Non-pigmented ciliary epithelial cell (primary cell): ENCODE measurements at regions not wholly inside any gene's neighbourhood (a gene's known extent, or its start where the extent isn't known, plus 50 kb on each side); places are given as distances from the start of the nearest gene placed in this dataset.
"Not testable (repeated sequence)": the region's sequence is repeated elsewhere in the genome, so short reads cannot be mapped to it uniquely, and the experiment has no call there.

Experiments used
- DNase-seq: peaks from one replicate; pipeline ENCODE4 v3.0.0-alpha.2; 2010; ENCODE audit warnings: low read depth

DNA sequence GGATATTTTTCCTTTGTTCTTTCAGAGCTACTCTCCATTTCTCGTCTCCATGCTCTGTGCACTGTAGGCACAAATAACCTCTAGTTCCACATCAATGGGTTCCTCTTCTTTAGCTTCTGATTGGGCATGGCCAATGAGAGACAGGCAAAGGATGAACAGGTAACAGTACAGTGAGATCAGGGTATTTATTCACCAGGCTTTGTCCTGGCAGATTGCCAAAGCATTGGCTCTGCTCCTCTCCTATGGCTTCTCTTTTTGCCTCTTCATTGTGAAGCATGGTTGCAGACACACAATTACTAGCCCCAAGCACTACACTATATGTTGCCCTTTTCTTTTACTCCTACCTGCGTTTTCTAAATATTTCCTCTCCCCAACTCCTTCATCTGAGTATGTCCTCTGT lies 215.1 kb upstream of the ARRDC3 start:
- DNase-seq: no peak

GRCh38 chr5:91595424-91595823 lies 212.3 kb upstream of the ARRDC3 start:
- no peak for DNase-seq

- no peak for DNase-seq
Measured at GRCh38 chr5:91591076-91591475, 208.0 kb upstream of the ARRDC3 start.

GRCh38 chr5:91586232-91586631 lies 203.1 kb upstream of the ARRDC3 start:
- DNase-seq: no peak

DNA sequence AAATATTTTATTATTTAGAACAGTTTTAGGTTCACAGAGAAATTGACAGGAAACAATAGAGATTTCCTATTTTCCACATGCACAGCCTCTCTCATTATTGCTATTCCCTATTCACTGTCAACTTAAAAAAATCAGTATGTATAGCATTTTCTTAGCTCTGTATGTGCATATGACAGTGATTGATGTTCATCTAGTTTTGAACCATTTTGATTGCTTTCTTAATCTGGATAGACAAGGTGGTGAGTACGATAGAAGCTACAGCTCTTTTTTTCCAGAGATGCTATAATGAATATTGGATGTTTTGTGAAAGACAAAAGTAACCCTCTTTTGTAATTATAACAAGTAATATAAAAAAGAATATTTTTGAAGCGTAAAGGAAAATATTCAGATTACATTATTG lies 201.2 kb upstream of the ARRDC3 start:
- no peak for DNase-seq

DNA sequence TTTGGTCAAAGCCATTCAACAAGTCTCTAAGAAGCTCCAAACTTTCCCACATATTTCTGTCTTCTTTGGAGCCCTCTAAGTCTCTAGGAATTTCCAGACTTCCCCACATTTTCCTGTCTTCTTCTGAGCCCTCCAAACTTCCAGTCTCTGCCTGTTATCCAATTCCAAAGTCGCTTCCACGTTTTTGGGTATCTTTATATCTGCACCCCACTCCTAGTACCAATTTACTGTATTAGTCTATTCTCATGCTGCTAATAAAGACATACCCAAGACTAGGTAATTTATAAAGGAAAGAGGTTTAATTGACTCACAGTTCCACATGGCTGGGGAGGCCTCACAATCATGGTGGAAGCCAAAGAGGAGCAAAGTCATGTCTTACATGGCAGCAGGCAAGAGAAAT lies 182.9 kb upstream of the ARRDC3 start:
- not testable (repeated sequence) for DNase-seq

DNA sequence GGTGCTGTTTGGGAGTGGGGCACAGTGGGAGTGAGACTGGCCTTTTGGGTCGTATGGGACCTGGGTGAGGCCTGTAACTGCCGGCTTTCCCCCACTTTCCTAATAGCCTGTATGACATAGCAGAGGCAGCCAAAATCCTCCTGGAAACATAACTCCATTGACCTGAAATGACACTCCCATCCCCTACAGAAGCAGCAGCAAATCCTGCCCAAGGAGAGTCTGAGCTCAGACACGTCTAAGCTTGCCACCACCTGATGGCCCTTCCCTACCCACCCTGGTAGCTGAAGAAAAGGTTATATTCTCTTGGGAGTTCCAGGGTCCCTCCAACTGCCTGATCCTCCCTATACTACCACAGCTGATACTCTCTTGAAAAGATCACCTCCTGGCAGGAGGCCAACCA lies 179.8 kb upstream of the ARRDC3 start:
- DNase-seq: no peak

GRCh38 chr5:91541696-91542095 lies 158.6 kb upstream of the ARRDC3 start:
- DNase-seq: peak; percentile 20

DNA sequence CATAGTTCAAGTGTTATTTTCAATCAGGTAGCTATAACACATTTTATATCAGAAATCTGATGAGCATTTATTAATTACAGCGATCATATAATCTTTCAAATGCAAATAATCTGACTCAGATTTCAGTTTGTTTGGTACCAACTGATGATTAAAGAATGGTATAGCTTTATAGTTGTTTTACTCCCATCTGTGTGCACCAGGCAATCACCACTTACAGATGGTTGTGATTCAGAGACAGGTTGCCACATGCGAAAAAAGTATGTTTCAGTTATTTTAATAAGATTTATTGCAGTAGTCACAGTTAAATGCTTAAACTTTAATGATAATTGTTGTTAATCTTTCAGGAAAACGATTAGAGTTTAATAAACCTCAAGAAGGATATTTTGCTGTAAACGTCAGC lies 155.1 kb upstream of the ARRDC3 start:
- no peak for DNase-seq

GRCh38 chr5:91535499-91535898 lies 152.4 kb upstream of the ARRDC3 start:
- no peak for DNase-seq

DNA sequence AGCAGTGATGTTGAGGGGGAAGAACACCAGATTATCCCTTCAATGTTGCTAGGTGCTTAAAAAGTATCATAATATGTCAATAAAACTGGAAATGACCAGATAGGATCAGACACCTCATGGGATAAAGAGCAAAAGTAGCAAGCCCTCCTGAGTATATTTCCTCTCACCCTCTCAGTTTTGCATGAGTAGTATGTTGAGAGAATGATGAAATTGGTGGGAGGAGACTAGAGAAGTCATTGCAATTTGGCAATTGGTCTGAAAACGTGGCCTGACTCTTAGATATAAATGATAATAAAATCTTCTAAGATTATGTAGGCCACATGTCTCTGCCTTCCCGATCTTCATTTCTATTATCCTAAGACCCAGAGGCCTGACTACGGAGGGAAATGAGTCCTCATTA lies 151.2 kb upstream of the ARRDC3 start:
- DNase-seq: no peak

- DNase-seq: no peak
Measured at GRCh38 chr5:91532779-91533178, 149.7 kb upstream of the ARRDC3 start.

DNA sequence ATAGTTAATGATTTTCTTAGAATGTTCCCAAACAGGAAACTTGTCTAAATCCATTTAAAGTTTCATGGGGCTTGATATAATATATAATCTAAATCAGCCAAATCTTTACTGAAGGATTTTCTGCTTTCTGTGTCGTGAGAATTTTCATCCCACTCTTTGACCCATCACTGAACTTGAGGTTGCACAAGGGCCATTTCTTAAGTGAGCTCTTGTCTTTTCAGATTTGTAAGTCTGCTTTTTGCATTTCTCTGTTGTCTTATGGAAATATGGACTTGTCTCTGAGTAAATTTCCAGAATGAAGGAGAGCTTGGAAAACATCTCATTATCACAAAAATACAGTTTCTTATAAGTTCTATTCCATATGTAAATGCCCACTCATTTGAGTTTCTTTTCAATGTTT lies 149.2 kb upstream of the ARRDC3 start:
- DNase-seq: no peak

GRCh38 chr5:91528831-91529230 lies 145.7 kb upstream of the ARRDC3 start:
- DNase-seq: no peak

- no peak for DNase-seq
Measured at GRCh38 chr5:91521785-91522184, 138.7 kb upstream of the ARRDC3 start.

- no peak for DNase-seq
Measured at GRCh38 chr5:91521334-91521733, 138.2 kb upstream of the ARRDC3 start.

DNA sequence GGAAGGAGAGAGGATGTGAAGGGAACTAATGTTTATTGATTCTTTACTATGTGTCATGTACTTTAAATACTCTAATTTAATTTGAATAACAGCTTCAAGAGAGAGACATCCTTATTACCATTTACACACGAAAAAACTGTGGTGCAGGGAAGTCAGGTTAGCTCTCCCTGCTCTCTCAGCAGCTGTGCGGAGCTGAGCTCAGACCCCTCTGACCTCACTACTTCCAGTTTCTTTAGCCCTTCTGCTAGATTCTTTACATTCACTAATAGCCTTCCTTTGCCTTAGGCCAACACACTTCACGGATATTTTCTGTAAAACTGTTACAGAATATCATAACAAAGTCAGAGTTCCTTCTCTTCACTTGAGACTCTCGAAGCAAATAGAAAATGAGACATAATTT lies 131.3 kb upstream of the ARRDC3 start:
- no peak for DNase-seq

DNA sequence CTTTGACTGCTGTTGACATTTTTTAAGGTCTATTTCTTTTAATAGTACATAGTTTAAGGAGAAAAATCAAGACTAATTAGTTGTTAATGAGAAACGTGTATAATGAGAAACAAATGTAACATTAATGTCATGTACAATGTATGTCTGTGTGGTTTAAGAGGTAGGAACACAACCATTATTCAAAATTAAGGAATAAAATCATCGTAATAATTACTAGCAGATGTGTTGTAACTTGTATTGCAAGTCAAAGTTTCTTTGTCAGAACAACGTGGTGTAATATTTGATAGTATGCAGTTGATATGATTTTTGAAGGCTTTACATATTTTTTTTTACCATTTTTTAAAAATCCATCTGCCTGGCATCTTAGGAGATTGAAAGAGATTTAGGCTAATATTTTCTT lies 120.2 kb upstream of the ARRDC3 start:
- no peak for DNase-seq

DNA sequence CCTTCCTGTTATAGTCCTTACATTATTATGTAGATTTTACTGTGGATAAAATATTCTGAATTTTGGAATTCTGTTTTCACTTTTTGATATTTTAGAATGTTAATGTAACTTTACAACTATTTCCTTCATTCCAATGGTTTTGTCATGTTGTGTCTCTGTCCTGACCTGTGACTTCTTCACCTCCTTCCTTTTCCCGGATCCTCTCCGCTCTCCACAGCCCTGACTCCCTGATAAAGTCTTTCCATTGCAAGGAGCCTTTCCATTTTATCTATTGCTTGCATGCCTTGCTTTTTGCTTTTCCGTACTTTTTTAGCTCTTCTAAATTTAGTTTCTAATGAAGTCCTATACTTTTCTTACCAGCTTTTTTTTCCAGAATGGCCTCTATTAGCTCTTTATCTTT lies 117.6 kb upstream of the ARRDC3 start:
- no peak for DNase-seq

DNA sequence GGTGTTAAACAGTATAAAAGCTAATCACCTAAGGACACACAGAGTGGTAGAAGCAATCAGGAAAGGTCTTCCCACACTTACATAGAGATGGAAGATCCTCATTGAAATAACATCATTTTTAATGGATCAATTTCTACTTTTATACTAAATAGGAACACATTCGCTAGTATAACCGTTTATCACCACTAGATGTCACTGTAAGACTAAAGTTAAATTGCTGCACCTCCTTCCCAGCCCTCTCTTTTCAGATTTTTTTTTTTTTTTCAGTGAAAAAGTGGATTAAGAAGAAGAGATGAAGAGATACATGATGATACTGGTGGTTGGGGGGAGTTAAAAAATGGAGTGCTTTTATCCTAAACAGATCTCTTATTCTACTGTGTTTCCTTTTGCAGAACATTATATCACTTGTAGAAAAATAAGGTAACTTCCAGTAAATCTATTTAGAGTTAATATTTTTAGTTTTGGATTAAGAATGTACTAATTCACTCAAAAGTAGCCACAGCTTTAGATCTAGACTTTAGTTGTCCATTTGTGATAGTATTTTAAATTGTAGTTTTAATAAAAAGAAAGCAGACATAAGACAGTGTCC lies 116.9 kb upstream of the ARRDC3 start:
- DNase-seq: no peak

DNA sequence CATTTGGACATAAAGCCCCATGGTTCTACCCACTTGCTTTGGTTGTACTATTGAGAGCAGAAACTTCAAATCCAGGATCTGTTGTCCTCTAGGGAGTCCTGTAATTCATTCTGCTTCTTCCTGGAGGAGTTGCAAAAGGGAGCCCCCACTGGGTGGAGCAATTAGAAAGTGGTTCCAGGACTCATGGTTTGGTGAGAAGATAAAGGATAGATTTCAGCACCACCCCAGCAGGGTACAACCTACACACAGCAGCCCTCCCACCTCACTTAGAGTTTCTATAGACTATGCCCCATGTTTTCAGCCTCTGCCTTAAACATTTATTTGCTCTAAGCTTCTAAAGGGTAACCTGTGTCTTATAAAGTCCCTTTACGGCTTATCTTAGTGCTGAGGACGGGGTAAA lies 112.6 kb upstream of the ARRDC3 start:
- DNase-seq: no peak

- DNase-seq: no peak
Measured at GRCh38 chr5:91494447-91494996, 111.4 kb upstream of the ARRDC3 start.

GRCh38 chr5:91493086-91493485 lies 110.0 kb upstream of the ARRDC3 start:
- DNase-seq: no peak

GRCh38 chr5:91491229-91491628 lies 108.1 kb upstream of the ARRDC3 start:
- DNase-seq: no peak

DNA sequence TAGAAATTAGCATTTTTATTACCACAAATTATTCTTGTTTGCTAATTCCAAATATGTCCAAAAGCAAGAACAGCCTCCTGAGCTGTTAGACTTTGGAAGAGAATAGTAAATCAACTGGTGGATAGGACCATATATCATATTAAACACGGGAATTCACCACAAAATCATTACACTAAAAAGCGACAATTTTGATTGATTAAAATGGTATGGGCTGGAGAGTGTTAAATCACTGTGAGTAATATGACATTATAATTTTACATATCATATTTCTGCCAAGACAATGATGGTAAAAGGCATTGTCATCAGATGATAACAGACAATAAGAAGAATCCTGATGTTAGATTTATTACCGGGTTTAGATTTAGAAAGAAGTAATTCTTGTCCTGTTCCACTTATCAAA lies 107.2 kb upstream of the ARRDC3 start:
- DNase-seq: no peak
